Testis (tissue), 2 donors: ENCODE measurements at regions not wholly inside any gene's neighbourhood (a gene's known extent, or its start where the extent isn't known, plus 50 kb on each side); places are given as distances from the start of the nearest gene placed in this dataset.

Experiments
- DNase-seq: peaks from one replicate; pipeline ENCODE4 v3.0.0-alpha.2; 2019
- H3K27ac ChIP-seq, 2 donors: fragments of 200-600 bp; sonication (generic); one replicate each; pipeline ENCODE4 v1.5.1; 2019
- H3K27me3 ChIP-seq: fragments of 200-600 bp; sonication (generic); one replicate; pipeline ENCODE4 v1.5.1; 2019
- H3K36me3 ChIP-seq: fragments of 200-600 bp; sonication (generic); one replicate; pipeline ENCODE4 v1.5.1; 2017; ENCODE audit warnings: low read depth; ENCODE audit errors: missing control alignments
- H3K4me1 ChIP-seq: fragments of 200-600 bp; sonication (generic); one replicate; pipeline ENCODE4 v1.5.1; 2019
- H3K4me3 ChIP-seq, 2 donors: fragments of 200-600 bp; sonication (generic); one replicate each; pipeline ENCODE4 v1.5.1; 2017 to 2019
- H3K9me3 ChIP-seq: fragments of 200-600 bp; sonication (generic); one replicate; pipeline ENCODE4 v1.5.1; 2017
- POLR2A ChIP-seq: fragments of 450-650 bp; IDR thresholded peaks from one replicate; pipeline ENCODE4 v1.6.1; 2017; ENCODE audit warnings: antibody characterized with exemption, mild to moderate bottlenecking, moderate library complexity
- WGBS, 2 donors: methylation state at CpG; one replicate each; pipeline ENCODE4 v1.1.5; 2018; 5-methylcytosine and 5-hydroxymethylcytosine counted together
- intact Hi-C: fragments of 100-400 bp; cut with DNase I; formaldehyde crosslinking; loops from one replicate; pipeline ENCODE4 v1.15.1; 2023; ENCODE audit warnings: low total_unique reads
- TF ChIP-seq, protein P1 (sequence below), 3 experiments: fragments of 450-650 bp in 2 of 3; fragments of 200-600 bp in 1 of 3; sonication (generic) in 1 of 3; IDR thresholded peaks; one replicate each; pipeline ENCODE4 v1.5.1; 2016 to 2019; ENCODE audit warnings: antibody characterized with exemption in 3 of 3, mild to moderate bottlenecking in 2 of 3, moderate library complexity in 1 of 3

DNA sequence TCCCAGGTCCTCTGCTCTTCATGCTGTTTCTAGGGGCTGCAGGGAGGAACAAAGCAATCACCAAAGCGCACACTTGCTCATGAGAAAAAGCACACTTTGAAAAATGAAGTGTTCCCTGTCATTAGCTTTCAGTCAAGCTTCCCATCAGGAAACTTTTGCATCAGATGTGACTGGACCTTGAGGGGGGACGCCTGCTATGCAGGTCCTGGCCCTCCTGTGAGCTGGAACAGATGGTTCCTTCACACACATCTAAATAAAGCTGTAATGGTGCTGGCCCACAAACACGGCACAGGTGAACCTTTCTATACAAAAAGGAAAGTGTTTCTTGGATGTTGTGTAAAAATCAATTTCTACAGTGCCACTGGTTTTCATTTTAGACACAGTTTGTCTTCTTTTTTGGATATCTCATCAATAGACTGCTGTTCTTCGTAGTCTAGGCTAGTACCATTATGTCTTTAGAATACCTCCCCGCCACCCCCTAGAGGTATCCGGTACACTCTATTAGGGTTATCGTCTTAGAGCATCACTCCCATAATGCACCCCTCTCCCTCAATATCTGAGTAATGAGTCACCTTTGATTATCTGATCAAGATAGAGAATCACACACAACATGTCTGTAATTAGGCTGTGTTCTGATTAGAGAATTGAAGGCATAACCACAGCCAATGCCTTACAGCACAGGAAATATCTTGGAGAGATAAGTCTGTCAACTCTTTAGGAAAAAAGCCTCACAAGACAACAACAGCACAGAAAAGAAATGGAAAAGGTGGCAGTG, 266.3 kb downstream of the TLR4 start:
- Histone ChIP-seq H3K9me3 (no peaks in the 10 kb centered on the region), H3K4me1 (no peaks in the 10 kb centered on the region), H3K27ac (no peak overlapping the region), H3K36me3 (no peaks in the 10 kb centered on the region), H3K4me3 (no peak overlapping the region), H3K27me3 (no peaks in the 10 kb centered on the region)
- DNase-seq: no peak
- intact Hi-C loops: no loop called here
- TF ChIP-seq, protein P1, sequence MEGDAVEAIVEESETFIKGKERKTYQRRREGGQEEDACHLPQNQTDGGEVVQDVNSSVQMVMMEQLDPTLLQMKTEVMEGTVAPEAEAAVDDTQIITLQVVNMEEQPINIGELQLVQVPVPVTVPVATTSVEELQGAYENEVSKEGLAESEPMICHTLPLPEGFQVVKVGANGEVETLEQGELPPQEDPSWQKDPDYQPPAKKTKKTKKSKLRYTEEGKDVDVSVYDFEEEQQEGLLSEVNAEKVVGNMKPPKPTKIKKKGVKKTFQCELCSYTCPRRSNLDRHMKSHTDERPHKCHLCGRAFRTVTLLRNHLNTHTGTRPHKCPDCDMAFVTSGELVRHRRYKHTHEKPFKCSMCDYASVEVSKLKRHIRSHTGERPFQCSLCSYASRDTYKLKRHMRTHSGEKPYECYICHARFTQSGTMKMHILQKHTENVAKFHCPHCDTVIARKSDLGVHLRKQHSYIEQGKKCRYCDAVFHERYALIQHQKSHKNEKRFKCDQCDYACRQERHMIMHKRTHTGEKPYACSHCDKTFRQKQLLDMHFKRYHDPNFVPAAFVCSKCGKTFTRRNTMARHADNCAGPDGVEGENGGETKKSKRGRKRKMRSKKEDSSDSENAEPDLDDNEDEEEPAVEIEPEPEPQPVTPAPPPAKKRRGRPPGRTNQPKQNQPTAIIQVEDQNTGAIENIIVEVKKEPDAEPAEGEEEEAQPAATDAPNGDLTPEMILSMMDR (IDR thresholded peaks at IDR 0.05): no peak
- TF ChIP-seq POLR2A: no peak
- WGBS, 2 donors: 85 to 90% methylated on average over 6 to 7 of the region's 7 CpGs

DNA sequence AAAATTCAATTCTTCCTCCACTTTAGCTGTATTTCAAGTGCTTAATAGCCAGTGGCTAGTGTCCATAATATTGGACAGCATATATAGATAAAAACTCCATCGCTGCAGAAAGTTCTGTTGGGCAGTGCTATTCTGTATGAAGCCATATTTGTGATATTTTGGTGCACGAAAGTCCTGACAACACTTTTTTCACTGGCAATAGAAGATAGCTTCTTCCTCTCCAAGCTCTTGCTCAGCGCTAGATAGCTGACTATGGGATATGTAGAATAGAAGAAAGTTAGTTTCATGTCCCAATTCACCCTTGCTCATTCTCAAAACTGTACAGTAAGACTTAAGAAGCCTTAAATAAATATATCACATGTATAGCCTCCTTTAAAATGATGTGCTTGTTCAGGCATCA, 269.9 kb downstream of the TLR4 start:
- no peaks in the 10 kb centered on the region for H3K4me1 ChIP-seq
- 63 to 75% methylated on average over 3 of the region's 3 CpGs for WGBS, 2 donors
- no peak overlapping the region for H3K4me3 ChIP-seq
- no peak for TF ChIP-seq POLR2A
- TF ChIP-seq, protein P1 (IDR thresholded peaks at IDR 0.05): no peak
- H3K27ac ChIP-seq: no peak overlapping the region
- no peak for DNase-seq
- H3K9me3 ChIP-seq: no peaks in the 10 kb centered on the region
- no peaks in the 10 kb centered on the region for H3K27me3 ChIP-seq
- no peaks in the 10 kb centered on the region for H3K36me3 ChIP-seq
- intact Hi-C loops: no loop called here

DNA sequence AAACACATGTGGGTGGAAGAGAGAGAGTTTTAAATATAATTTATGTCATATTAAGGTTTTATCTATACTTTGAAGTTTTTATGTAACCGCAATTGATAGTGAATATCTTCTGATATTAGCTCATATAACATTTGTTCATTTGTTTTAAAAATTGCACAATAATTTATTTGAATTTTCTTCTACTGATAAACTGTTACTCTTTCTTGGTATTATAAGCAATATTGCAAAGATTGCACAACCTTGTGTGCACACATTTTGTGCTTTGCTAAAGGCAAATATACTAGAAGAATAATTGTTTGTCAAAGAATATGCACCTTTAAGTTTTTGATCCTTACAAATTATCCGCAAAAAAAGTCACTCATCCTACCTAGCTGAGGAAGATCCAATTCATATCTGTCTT, 275.7 kb downstream of the TLR4 start:
- H3K4me3 ChIP-seq: no peak overlapping the region
- intact Hi-C loops: no loop called here
- WGBS, 2 donors: 81 to 84% methylated on average over 2 of the region's 2 CpGs

DNA sequence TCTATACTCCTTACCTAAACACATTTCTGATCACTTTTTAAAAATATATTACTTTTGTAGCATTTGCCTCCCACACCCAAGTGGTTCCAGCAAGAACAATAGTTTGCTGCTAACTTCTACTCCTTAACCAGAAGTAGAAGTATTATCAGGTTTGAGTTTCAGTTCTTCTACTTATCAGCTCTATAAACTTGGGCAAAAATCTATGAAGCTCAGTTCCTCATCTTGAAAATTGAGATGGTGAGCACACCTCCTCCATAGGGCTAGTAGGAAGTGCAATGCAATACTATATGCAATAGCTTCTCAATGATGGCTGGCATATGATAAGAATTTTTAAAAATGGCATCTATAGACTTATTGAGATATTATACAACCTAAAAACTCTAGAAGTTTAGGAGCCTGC, 283.7 kb downstream of the TLR4 start:
- TF ChIP-seq, protein P1 (IDR thresholded peaks at IDR 0.05): no peak
- no peak for TF ChIP-seq POLR2A
- H3K9me3 ChIP-seq: no peaks in the 10 kb centered on the region
- no peak overlapping the region for H3K4me3 ChIP-seq
- no peak for DNase-seq
- H3K4me1 ChIP-seq: no peaks in the 10 kb centered on the region
- H3K27me3 ChIP-seq: no peaks in the 10 kb centered on the region
- no peaks in the 10 kb centered on the region for H3K36me3 ChIP-seq
- no peak overlapping the region for H3K27ac ChIP-seq
- intact Hi-C loops: no loop called here

More for the DNA sequence above, 275.7 kb downstream of the TLR4 start:
- H3K36me3 ChIP-seq: no peaks in the 10 kb centered on the region
- TF ChIP-seq POLR2A: no peak
- TF ChIP-seq, protein P1 (IDR thresholded peaks at IDR 0.05): no peak
- no peaks in the 10 kb centered on the region for H3K9me3 ChIP-seq
- H3K4me1 ChIP-seq: no peaks in the 10 kb centered on the region
- no peak overlapping the region for H3K27ac ChIP-seq
- H3K27me3 ChIP-seq: no peaks in the 10 kb centered on the region
- DNase-seq: no peak

DNA sequence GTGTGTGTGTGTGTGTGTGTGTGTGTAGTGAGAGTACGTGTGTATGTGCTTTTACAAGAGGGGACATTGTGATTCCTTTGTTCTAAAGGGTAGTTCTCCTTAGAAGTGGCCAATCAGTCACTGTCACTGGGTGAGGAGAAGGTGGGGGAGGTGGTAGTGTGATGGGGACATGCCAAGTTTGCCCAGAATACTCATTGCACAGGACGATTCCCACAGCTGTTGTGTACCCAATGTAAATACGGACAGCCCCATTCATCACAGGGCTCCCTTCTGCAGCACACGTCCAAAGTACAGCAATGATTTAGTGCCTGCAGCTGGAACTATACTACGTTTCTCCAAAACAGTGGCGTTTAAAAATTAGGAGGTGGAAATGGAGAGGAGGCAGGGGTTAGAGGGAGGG, 287.8 kb downstream of the TLR4 start:
- H3K36me3 ChIP-seq: no peaks in the 10 kb centered on the region
- no peak for DNase-seq
- no peaks in the 10 kb centered on the region for H3K9me3 ChIP-seq
- H3K27me3 ChIP-seq: no peaks in the 10 kb centered on the region
- no peak overlapping the region for H3K4me3 ChIP-seq
- intact Hi-C loops: no loop called here
- no peak overlapping the region for H3K27ac ChIP-seq
- no peaks in the 10 kb centered on the region for H3K4me1 ChIP-seq
- TF ChIP-seq, protein P1 (IDR thresholded peaks at IDR 0.05): no peak
- no peak for TF ChIP-seq POLR2A
- 22 to 30% methylated on average over 6 of the region's 6 CpGs for WGBS, 2 donors
